Smooth muscle cell (in vitro differentiated cells): ENCODE measurements at regions not wholly inside any gene's neighbourhood (a gene's known extent, or its start where the extent isn't known, plus 50 kb on each side); places are given as distances from the start of the nearest gene placed in this dataset.

ENCODE experiments used
- DNase-seq: peaks from one replicate; lab custom pipeline; 2025; ENCODE audit not compliant: unreplicated experiment; lab: John Stamatoyannopoulos, UW
- H2AFZ ChIP-seq: fragments of 200-600 bp; sonication (generic); 2 replicates; pipeline ENCODE4 v1.6.0; 2016; ENCODE audit warnings: antibody characterized with exemption, low read depth, mild to moderate bottlenecking
- H3F3A ChIP-seq: fragments of 200-600 bp; sonication (generic); 2 replicates; pipeline ENCODE4 v1.6.0; 2017; ENCODE audit warnings: antibody characterized with exemption, low read depth
- H3K27ac ChIP-seq: fragments of 200-600 bp; sonication (generic); 2 replicates; pipeline ENCODE4 v1.5.1; 2016; ENCODE audit warnings: low read depth, mild to moderate bottlenecking
- H3K27me3 ChIP-seq: fragments of 200-600 bp; sonication (generic); 2 replicates; pipeline ENCODE4 v1.6.1; 2016; ENCODE audit warnings: low read depth, mild to moderate bottlenecking
- H3K36me3 ChIP-seq: fragments of 200-600 bp; sonication (generic); 2 replicates; pipeline ENCODE4 v1.5.1; 2016; ENCODE audit warnings: low read depth
- H3K4me1 ChIP-seq: fragments of 200-600 bp; sonication (generic); 2 replicates; pipeline ENCODE4 v1.5.1; 2016; ENCODE audit warnings: low read depth
- H3K4me2 ChIP-seq: fragments of 200-600 bp; sonication (generic); 2 replicates; pipeline ENCODE4 v1.6.0; 2016; ENCODE audit warnings: mild to moderate bottlenecking
- H3K4me3 ChIP-seq: fragments of 200-600 bp; sonication (generic); 2 replicates; pipeline ENCODE4 v1.5.1; 2016; ENCODE audit warnings: mild to moderate bottlenecking
- H3K79me2 ChIP-seq: fragments of 200-600 bp; sonication (generic); 2 replicates; pipeline ENCODE4 v1.6.0; 2016; ENCODE audit warnings: low read depth, mild to moderate bottlenecking
- H3K9ac ChIP-seq: fragments of 200-600 bp; sonication (generic); 2 replicates; pipeline ENCODE4 v1.6.0; 2016; ENCODE audit warnings: low read depth
- H3K9me3 ChIP-seq: fragments of 200-600 bp; sonication (generic); replicated peaks from 2 replicates; pipeline ENCODE4 v1.5.1; 2016; ENCODE audit warnings: low read depth
- H4K20me1 ChIP-seq: fragments of 200-600 bp; sonication (generic); 2 replicates; pipeline ENCODE4 v1.6.0; 2016; ENCODE audit warnings: low read depth
- WGBS: methylation state at CpG from one replicate; pipeline ENCODE4 v1.1.7; 2016; ENCODE audit warnings: low lambda C conversion rate; 5-methylcytosine and 5-hydroxymethylcytosine counted together
- TF ChIP-seq, protein P1 (sequence below): fragments of 200-600 bp; sonication (generic); IDR thresholded peaks from 2 replicates; pipeline ENCODE4 v1.5.1; 2017; ENCODE audit warnings: borderline replicate concordance, mild to moderate bottlenecking, antibody characterized with exemption; ENCODE audit not compliant: insufficient read depth, poor library complexity, severe bottlenecking

DNA sequence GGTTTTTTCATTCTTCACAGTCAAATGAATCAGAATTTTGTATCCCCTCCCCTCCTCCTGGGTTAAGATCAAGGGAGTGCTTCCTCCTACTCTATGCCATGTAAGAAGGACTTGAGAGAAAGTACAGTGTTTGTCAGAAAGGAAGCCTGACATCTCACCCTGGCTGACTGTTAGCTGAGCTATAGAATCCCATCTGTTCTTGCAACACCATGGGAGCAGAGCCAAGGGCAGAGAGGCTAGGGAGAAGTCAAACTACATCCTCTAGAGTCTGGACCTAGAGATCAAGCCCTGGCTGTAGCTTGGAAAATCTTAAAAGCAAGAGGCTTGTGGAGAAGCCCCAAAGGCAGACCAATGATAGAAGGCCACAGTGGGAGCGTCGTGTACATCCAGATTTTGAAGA, 145.9 kb downstream of the OLFM4 start:
- H3K27ac ChIP-seq: no peak overlapping the region
- WGBS: 95% methylated on average over 2 of the region's 2 CpGs
- no peak overlapping the region for H2AFZ ChIP-seq
- no peaks in the 10 kb centered on the region for H3K27me3 ChIP-seq
- no peak for DNase-seq
- TF ChIP-seq, protein P1, sequence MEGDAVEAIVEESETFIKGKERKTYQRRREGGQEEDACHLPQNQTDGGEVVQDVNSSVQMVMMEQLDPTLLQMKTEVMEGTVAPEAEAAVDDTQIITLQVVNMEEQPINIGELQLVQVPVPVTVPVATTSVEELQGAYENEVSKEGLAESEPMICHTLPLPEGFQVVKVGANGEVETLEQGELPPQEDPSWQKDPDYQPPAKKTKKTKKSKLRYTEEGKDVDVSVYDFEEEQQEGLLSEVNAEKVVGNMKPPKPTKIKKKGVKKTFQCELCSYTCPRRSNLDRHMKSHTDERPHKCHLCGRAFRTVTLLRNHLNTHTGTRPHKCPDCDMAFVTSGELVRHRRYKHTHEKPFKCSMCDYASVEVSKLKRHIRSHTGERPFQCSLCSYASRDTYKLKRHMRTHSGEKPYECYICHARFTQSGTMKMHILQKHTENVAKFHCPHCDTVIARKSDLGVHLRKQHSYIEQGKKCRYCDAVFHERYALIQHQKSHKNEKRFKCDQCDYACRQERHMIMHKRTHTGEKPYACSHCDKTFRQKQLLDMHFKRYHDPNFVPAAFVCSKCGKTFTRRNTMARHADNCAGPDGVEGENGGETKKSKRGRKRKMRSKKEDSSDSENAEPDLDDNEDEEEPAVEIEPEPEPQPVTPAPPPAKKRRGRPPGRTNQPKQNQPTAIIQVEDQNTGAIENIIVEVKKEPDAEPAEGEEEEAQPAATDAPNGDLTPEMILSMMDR: no peak
- no peak overlapping the region for H3K4me2 ChIP-seq
- no peaks in the 10 kb centered on the region for H3K4me1 ChIP-seq
- H3K4me3 ChIP-seq: no peak overlapping the region
- H4K20me1 ChIP-seq: no peaks in the 10 kb centered on the region
- H3K9me3 ChIP-seq: no peaks in the 10 kb centered on the region
- no peaks in the 10 kb centered on the region for H3K36me3 ChIP-seq
- H3K9ac ChIP-seq: no peak overlapping the region
- no peaks in the 10 kb centered on the region for H3F3A ChIP-seq
- no peaks in the 10 kb centered on the region for H3K79me2 ChIP-seq

DNA sequence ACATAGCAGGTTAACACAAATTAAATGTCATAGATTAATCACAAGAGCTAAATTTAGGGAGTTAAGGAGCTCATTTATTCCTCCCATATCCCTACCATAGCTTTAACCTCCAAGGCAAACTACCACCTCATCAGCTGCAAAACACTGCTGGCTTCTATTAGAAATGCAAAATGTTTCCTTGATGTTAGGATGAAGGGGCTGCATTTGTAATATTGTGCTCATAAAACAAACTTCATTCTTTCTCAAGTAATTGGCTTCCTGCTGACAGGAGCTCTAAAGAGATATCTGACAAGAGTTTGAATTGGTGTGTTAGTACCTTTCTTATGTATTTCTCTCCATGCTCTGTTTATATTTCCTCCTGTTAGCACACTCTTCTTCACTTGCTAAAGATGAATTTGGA, 152.1 kb downstream of the OLFM4 start:
- Histone ChIP-seq H3F3A (no peaks in the 10 kb centered on the region), H3K4me2 (no peak overlapping the region), H2AFZ (no peak overlapping the region), H3K4me3 (no peak overlapping the region), H3K79me2 (no peaks in the 10 kb centered on the region), H3K9me3 (no peaks in the 10 kb centered on the region), H4K20me1 (no peaks in the 10 kb centered on the region), H3K27ac (no peak overlapping the region), H3K4me1 (no peaks in the 10 kb centered on the region), H3K36me3 (no peaks in the 10 kb centered on the region), H3K9ac (no peak overlapping the region), H3K27me3 (no peaks in the 10 kb centered on the region)
- no peak for DNase-seq
- TF ChIP-seq, protein P1: no peak

DNA sequence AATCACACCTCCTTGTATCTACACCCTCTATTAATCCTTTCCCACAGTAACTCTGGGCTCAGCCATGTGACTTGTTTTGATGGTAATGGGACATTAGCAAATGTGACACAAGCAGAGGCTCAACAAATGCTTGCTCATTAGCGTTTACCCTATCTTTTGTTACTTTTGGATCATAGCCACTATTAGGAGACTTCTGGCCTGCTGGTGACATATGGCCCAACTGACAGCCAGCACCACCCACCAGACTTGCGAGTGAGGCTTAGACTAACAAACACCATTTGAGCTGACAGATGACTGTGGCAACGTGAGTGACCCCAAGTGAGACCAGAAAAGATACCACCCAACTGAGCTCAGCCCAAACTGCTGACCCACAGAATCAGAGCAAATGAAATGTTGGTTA, 154.1 kb downstream of the OLFM4 start:
- WGBS: 67% methylated on average over 3 of the region's 3 CpGs
- H3K27ac ChIP-seq: no peak overlapping the region
- TF ChIP-seq, protein P1: no peak
- H3K9me3 ChIP-seq: no peaks in the 10 kb centered on the region
- no peaks in the 10 kb centered on the region for H4K20me1 ChIP-seq
- H2AFZ ChIP-seq: no peak overlapping the region
- H3K9ac ChIP-seq: no peak overlapping the region
- H3K4me2 ChIP-seq: no peak overlapping the region
- H3K79me2 ChIP-seq: no peaks in the 10 kb centered on the region
- DNase-seq: no peak
- no peak overlapping the region for H3K4me3 ChIP-seq
- no peaks in the 10 kb centered on the region for H3K36me3 ChIP-seq
- no peaks in the 10 kb centered on the region for H3K27me3 ChIP-seq
- H3K4me1 ChIP-seq: no peaks in the 10 kb centered on the region
- H3F3A ChIP-seq: no peaks in the 10 kb centered on the region

DNA sequence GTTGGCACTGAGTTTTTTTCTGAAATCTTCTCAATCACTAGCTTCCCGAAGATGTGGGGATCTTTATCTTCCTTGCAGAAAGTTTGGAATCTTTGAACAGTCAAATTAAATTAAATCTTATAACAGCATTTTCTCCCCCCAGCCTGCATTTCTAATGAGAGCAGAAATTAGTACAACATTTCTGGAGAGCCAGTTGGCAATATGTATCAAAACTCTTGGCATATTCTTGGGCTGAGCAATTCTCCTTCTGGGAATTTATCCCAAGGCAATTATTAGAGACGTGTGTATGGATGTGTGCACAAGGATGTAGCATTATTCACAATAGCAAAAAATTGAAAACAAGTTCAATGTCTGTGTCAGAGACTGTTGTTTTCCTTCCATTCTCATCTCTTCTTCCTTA, 159.5 kb downstream of the OLFM4 start:
- Histone ChIP-seq H3K27ac (no peak overlapping the region), H3K79me2 (no peaks in the 10 kb centered on the region), H3K36me3 (no peaks in the 10 kb centered on the region), H3F3A (peaks cover 5% of the 10 kb centered on the region), H3K9ac (no peak overlapping the region), H4K20me1 (no peaks in the 10 kb centered on the region), H3K27me3 (no peaks in the 10 kb centered on the region), H3K4me1 (peaks cover 37% of the 10 kb centered on the region), H2AFZ (no peak overlapping the region), H3K4me2 (no peak overlapping the region), H3K9me3 (no peaks in the 10 kb centered on the region), H3K4me3 (no peak overlapping the region)
- TF ChIP-seq, protein P1: no peak
- 87% methylated on average over 2 of the region's 2 CpGs for WGBS
- DNase-seq: no peak
